WTC11 (cell line): ENCODE measurements at regions not wholly inside any gene's neighbourhood (a gene's known extent, or its start where the extent isn't known, plus 50 kb on each side); places are given as distances from the start of the nearest gene placed in this dataset.
A peak's percentile ranks its signal among the peaks of the same experiment; 100 is the strongest.

Source experiments
- ATAC-seq: fragments of 200-7000 bp; cut with Tn5 transposase; 2 replicates; pipeline ENCODE4 v1.10.0; 2021; ENCODE audit warnings: mild to moderate bottlenecking, moderate library complexity
- CTCF ChIA-PET: fragments of 300-600 bp; sonication (Branson Sonifier 250); formaldehyde crosslinking; loops from one replicate; lab custom pipeline; 2021; ENCODE audit warnings: antibody characterized with exemption; lab: Charles Lee
- POLR2A ChIA-PET: fragments of 350-600 bp; sonication (Branson Sonifier 250); formaldehyde crosslinking; loops from one replicate; lab custom pipeline; 2021; ENCODE audit warnings: antibody characterized with exemption; lab: Charles Lee
- DNase-seq: peaks from one replicate; pipeline ENCODE4 v3.0.0; 2021; ENCODE audit warnings: low spot score
- H3K27ac Mint-ChIP-seq: 2 replicates; pipeline ENCODE4 v1.8.0; 2021; ENCODE audit warnings: mixed read lengths
- H3K27me3 Mint-ChIP-seq: 2 replicates; pipeline ENCODE4 v1.8.0; 2021; ENCODE audit warnings: low read depth, mild to moderate bottlenecking, moderate library complexity, mixed read lengths
- H3K36me3 Mint-ChIP-seq: 2 replicates; pipeline ENCODE4 v1.8.0; 2021; ENCODE audit warnings: mixed read lengths
- H3K4me1 Mint-ChIP-seq: 2 replicates; pipeline ENCODE4 v1.8.0; 2022; ENCODE audit warnings: mixed read lengths
- H3K4me3 Mint-ChIP-seq: 2 replicates; pipeline ENCODE4 v1.8.0; 2021; ENCODE audit warnings: mild to moderate bottlenecking, moderate library complexity, mixed read lengths
- H3K9me3 Mint-ChIP-seq: 2 replicates; pipeline ENCODE4 v1.8.0; 2021; ENCODE audit warnings: mixed read lengths
- CBFB ChIP-seq: sonication (generic); formaldehyde crosslinking; IDR thresholded peaks from 2 replicates; pipeline ENCODE4 v1.8.1; 2022; ENCODE audit warnings: mild to moderate bottlenecking, low read depth, missing genetic modification reagents
- E2F1 ChIP-seq: sonication (generic); formaldehyde crosslinking; IDR thresholded peaks from 2 replicates; pipeline ENCODE4 v1.8.0; 2022; ENCODE audit warnings: mild to moderate bottlenecking, missing genetic modification reagents
- ERG ChIP-seq: fragments of 250-450 bp; sonication (Bioruptor Pico); IDR thresholded peaks from 2 replicates; pipeline ENCODE4 v1.8.0; 2021; ENCODE audit warnings: mild to moderate bottlenecking
- GRHL2 ChIP-seq: fragments of 250-450 bp; sonication (Bioruptor Pico); IDR thresholded peaks from 2 replicates; pipeline ENCODE4 v1.8.0; 2022; ENCODE audit warnings: mild to moderate bottlenecking, moderate library complexity; ENCODE audit not compliant: insufficient replicate concordance, severe bottlenecking
- IRF1 ChIP-seq: sonication (generic); formaldehyde crosslinking; IDR thresholded peaks from 2 replicates; pipeline ENCODE4 v1.8.0; 2023; ENCODE audit warnings: missing genetic modification reagents
- JAZF1 ChIP-seq: fragments of 250-450 bp; sonication (Bioruptor Pico); IDR thresholded peaks from 2 replicates; pipeline ENCODE4 v1.9.0; 2021; ENCODE audit warnings: moderate library complexity, mild to moderate bottlenecking, inconsistent platforms
- NR2C2 ChIP-seq: sonication (generic); formaldehyde crosslinking; IDR thresholded peaks from 2 replicates; pipeline ENCODE4 v1.8.0; 2022; ENCODE audit warnings: mild to moderate bottlenecking, missing genetic modification reagents
- TEAD4 ChIP-seq: sonication (generic); formaldehyde crosslinking; IDR thresholded peaks from 2 replicates; pipeline ENCODE4 v1.8.0; 2022; ENCODE audit warnings: mild to moderate bottlenecking, missing genetic modification reagents
- USF1 ChIP-seq: sonication (generic); formaldehyde crosslinking; IDR thresholded peaks from 2 replicates; pipeline ENCODE4 v1.8.0; 2022; ENCODE audit warnings: mild to moderate bottlenecking, missing genetic modification reagents
- ZNF396 ChIP-seq: fragments of 250-450 bp; sonication (Bioruptor Pico); IDR thresholded peaks from 2 replicates; pipeline ENCODE4 v1.8.0; 2021; ENCODE audit warnings: mild to moderate bottlenecking, moderate library complexity, borderline replicate concordance
- ZNF423 ChIP-seq: fragments of 250-450 bp; sonication (Bioruptor Pico); IDR thresholded peaks from 2 replicates; pipeline ENCODE4 v2.1.2; 2022; ENCODE audit warnings: mild to moderate bottlenecking, moderate library complexity
- ZNF532 ChIP-seq: fragments of 250-450 bp; sonication (Bioruptor Pico); IDR thresholded peaks from 2 replicates; pipeline ENCODE4 v1.9.0; 2021; ENCODE audit warnings: mild to moderate bottlenecking, borderline replicate concordance
- TF ChIP-seq, protein P1 (sequence below): sonication (generic); formaldehyde crosslinking; IDR thresholded peaks from 2 replicates; pipeline ENCODE4 v1.8.1; 2022; ENCODE audit warnings: missing genetic modification reagents, borderline replicate concordance
- TF ChIP-seq, protein P2 (sequence below): sonication (generic); formaldehyde crosslinking; IDR thresholded peaks from 2 replicates; pipeline ENCODE4 v1.8.1; 2023; ENCODE audit warnings: mild to moderate bottlenecking, missing genetic modification reagents
- TF ChIP-seq, protein P3 (sequence below): sonication (generic); formaldehyde crosslinking; IDR thresholded peaks from 2 replicates; pipeline ENCODE4 v1.8.0; 2022; ENCODE audit warnings: mild to moderate bottlenecking, missing genetic modification reagents
- TF ChIP-seq, protein P4 (sequence below): sonication (generic); formaldehyde crosslinking; IDR thresholded peaks from 2 replicates; pipeline ENCODE4 v1.8.1; 2022; ENCODE audit warnings: mild to moderate bottlenecking, missing genetic modification reagents, moderate library complexity, borderline replicate concordance

DNA sequence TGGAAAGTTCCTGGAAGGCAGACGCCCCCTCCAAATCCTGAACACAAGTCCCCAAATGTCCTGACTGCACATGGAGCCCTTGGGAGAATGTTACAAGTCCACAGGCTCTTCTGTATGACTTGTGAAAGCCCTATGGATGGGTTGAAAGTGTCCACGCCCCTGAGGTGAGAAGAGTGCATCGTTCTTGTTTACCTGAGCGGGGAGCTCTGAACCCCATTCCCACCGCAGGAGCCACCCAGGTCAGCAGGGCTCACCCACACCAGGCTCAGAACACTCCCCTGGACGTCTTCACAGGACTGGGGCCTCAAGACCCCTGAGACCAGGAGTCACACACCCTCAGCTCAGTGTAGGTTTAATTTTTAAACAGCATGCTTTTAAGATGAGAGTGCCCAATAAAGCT, 84.2 kb upstream of the TMEM18 start:
- Mint-ChIP-seq H3K9me3 (peaks cover 6% of the 10 kb centered on the region), H3K36me3 (no peaks in the 10 kb centered on the region), H3K4me3 (no peak overlapping the region), H3K4me1 (peaks cover 18% of the 10 kb centered on the region), H3K27me3 (peaks cover 9% of the 10 kb centered on the region), H3K27ac (no peak overlapping the region)
- DNase-seq (no peak), ATAC-seq (peak; percentile 59)
- ChIA-PET CTCF (interaction anchor here (1.2 to 2.1 kb wide), 2 partner anchors 26 to 46 kb away, joined by 3 to 10 read pairs; no protein-coding TSS in a partner anchor), POLR2A (no interaction called here)
- TF ChIP-seq ZNF532 (no peak), ZNF423 (CRISPR knock-in tag) (no peak), ZNF396 (CRISPR knock-in tag) (no peak), E2F1 (CRISPR knock-in tag) (no peak), JAZF1 (CRISPR knock-in tag) (no peak)
- TF ChIP-seq, protein P1, sequence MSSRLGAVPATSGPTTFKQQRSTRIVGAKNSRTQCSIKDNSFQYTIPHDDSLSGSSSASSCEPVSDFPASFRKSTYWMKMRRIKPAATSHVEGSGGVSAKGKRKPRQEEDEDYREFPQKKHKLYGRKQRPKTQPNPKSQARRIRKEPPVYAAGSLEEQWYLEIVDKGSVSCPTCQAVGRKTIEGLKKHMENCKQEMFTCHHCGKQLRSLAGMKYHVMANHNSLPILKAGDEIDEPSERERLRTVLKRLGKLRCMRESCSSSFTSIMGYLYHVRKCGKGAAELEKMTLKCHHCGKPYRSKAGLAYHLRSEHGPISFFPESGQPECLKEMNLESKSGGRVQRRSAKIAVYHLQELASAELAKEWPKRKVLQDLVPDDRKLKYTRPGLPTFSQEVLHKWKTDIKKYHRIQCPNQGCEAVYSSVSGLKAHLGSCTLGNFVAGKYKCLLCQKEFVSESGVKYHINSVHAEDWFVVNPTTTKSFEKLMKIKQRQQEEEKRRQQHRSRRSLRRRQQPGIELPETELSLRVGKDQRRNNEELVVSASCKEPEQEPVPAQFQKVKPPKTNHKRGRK (CRISPR knock-in tag) = no peak
- TF ChIP-seq, protein P2, sequence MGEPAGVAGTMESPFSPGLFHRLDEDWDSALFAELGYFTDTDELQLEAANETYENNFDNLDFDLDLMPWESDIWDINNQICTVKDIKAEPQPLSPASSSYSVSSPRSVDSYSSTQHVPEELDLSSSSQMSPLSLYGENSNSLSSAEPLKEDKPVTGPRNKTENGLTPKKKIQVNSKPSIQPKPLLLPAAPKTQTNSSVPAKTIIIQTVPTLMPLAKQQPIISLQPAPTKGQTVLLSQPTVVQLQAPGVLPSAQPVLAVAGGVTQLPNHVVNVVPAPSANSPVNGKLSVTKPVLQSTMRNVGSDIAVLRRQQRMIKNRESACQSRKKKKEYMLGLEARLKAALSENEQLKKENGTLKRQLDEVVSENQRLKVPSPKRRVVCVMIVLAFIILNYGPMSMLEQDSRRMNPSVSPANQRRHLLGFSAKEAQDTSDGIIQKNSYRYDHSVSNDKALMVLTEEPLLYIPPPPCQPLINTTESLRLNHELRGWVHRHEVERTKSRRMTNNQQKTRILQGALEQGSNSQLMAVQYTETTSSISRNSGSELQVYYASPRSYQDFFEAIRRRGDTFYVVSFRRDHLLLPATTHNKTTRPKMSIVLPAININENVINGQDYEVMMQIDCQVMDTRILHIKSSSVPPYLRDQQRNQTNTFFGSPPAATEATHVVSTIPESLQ (CRISPR knock-in tag) = no peak

GRCh38 chr2:760001-760400, 82.8 kb upstream of the TMEM18 start:
- DNase-seq = no peak
- peak overlapping the region; percentile 11; the same call in 1 of the 2 replicates for H3K27ac Mint-ChIP-seq
- no peak for ATAC-seq
- ChIA-PET POLR2A (interaction anchor here (1.0 kb wide), 1 partner anchor 20 kb away, joined by 3 read pairs; no protein-coding TSS in a partner anchor), CTCF (interaction anchor here (1.1 to 2.1 kb wide), 3 partner anchors 44 to 381 kb away, joined by 3 to 10 read pairs (median 3); no protein-coding TSS in a partner anchor)
- H3K27me3 Mint-ChIP-seq = peaks cover 3% of the 10 kb centered on the region; the same call in 1 of the 2 replicates
- H3K4me3 Mint-ChIP-seq = no peak overlapping the region
- peaks cover 18% of the 10 kb centered on the region for H3K4me1 Mint-ChIP-seq
- peaks cover 6% of the 10 kb centered on the region for H3K9me3 Mint-ChIP-seq
- no peaks in the 10 kb centered on the region for H3K36me3 Mint-ChIP-seq
- TF ChIP-seq ERG = no peak
- no peak for TF ChIP-seq USF1 (CRISPR knock-in tag)
- TF ChIP-seq IRF1 (CRISPR knock-in tag) = no peak
- TF ChIP-seq, protein P3, sequence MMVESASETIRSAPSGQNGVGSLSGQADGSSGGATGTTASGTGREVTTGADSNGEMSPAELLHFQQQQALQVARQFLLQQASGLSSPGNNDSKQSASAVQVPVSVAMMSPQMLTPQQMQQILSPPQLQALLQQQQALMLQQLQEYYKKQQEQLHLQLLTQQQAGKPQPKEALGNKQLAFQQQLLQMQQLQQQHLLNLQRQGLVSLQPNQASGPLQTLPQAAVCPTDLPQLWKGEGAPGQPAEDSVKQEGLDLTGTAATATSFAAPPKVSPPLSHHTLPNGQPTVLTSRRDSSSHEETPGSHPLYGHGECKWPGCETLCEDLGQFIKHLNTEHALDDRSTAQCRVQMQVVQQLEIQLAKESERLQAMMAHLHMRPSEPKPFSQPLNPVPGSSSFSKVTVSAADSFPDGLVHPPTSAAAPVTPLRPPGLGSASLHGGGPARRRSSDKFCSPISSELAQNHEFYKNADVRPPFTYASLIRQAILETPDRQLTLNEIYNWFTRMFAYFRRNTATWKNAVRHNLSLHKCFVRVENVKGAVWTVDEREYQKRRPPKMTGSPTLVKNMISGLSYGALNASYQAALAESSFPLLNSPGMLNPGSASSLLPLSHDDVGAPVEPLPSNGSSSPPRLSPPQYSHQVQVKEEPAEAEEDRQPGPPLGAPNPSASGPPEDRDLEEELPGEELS = no peak
- TF ChIP-seq, protein P2 (CRISPR knock-in tag) = no peak
- no peak for TF ChIP-seq CBFB (CRISPR knock-in tag)
- TF ChIP-seq GRHL2 (CRISPR knock-in tag) = no peak
- no peak for TF ChIP-seq TEAD4 (CRISPR knock-in tag)
- TF ChIP-seq, protein P4, sequence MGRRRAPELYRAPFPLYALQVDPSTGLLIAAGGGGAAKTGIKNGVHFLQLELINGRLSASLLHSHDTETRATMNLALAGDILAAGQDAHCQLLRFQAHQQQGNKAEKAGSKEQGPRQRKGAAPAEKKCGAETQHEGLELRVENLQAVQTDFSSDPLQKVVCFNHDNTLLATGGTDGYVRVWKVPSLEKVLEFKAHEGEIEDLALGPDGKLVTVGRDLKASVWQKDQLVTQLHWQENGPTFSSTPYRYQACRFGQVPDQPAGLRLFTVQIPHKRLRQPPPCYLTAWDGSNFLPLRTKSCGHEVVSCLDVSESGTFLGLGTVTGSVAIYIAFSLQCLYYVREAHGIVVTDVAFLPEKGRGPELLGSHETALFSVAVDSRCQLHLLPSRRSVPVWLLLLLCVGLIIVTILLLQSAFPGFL (CRISPR knock-in tag) = no peak
- TF ChIP-seq NR2C2 = no peak
